SU-DHL-6 (cell line): ENCODE measurements at regions not wholly inside any gene's neighbourhood (a gene's known extent, or its start where the extent isn't known, plus 50 kb on each side); places are given as distances from the start of the nearest gene placed in this dataset.

ENCODE experiments used
- H2AFZ ChIP-seq: fragments of 200-600 bp; sonication (generic); 2 replicates; pipeline ENCODE4 v1.6.1; 2014; ENCODE audit warnings: low read depth, mild to moderate bottlenecking, moderate library complexity, mixed read lengths, antibody characterized with exemption, low read length; ENCODE audit not compliant: severe bottlenecking
- H3F3A ChIP-seq: fragments of 200-600 bp; shearing (Covaris generic); 2 replicates; pipeline ENCODE4 v1.6.0; 2016; ENCODE audit warnings: antibody characterized with exemption, mild to moderate bottlenecking; ENCODE audit not compliant: insufficient read depth
- H3K27ac ChIP-seq: fragments of 200-600 bp; sonication (generic); 2 replicates; pipeline ENCODE4 v1.5.1; 2016; ENCODE audit warnings: low read depth, mild to moderate bottlenecking, low read length, moderate library complexity, mixed read lengths
- H3K27me3 ChIP-seq: fragments of 200-600 bp; sonication (generic), shearing (Covaris generic); 2 replicates; pipeline ENCODE4 v1.6.0; 2014; ENCODE audit warnings: mild to moderate bottlenecking, low read length
- H3K36me3 ChIP-seq: fragments of 200-600 bp; sonication (generic); 2 replicates; pipeline ENCODE4 v1.6.1; 2014; ENCODE audit warnings: mild to moderate bottlenecking, low read length, mixed read lengths
- H3K4me2 ChIP-seq: fragments of 300-600, 200-600 bp; shearing (Covaris generic), sonication (generic); 2 replicates; pipeline ENCODE4 v1.6.0; 2014; ENCODE audit warnings: low read length, low read depth, mild to moderate bottlenecking; ENCODE audit not compliant: poor library complexity, severe bottlenecking
- H3K4me3 ChIP-seq: fragments of 200-600 bp; sonication (generic); 2 replicates; pipeline ENCODE4 v1.5.1; 2014; ENCODE audit warnings: antibody characterized with exemption, low read length, mild to moderate bottlenecking, mixed read lengths; ENCODE audit not compliant: insufficient read depth, poor library complexity, severe bottlenecking
- H3K79me2 ChIP-seq: fragments of 200-600 bp; sonication (generic); 2 replicates; pipeline ENCODE4 v1.6.1; 2014; ENCODE audit warnings: mild to moderate bottlenecking, low read length, moderate library complexity; ENCODE audit not compliant: insufficient read depth
- H3K9ac ChIP-seq: fragments of 200-600 bp; sonication (generic); 2 replicates; pipeline ENCODE4 v1.7.0; 2014; ENCODE audit warnings: mild to moderate bottlenecking, low read length
- H3K9me2 ChIP-seq: fragments of 200-600 bp; sonication (generic); replicated peaks from 2 replicates; pipeline ENCODE4 v1.6.1; 2014; ENCODE audit warnings: low read length; ENCODE audit not compliant: insufficient read depth
- H3K9me3 ChIP-seq: fragments of 200-600 bp; sonication (generic); 2 replicates; pipeline ENCODE4 v1.6.1; 2014; ENCODE audit warnings: low read length, mixed read lengths; ENCODE audit not compliant: insufficient read depth
- H4K20me1 ChIP-seq: fragments of 200-600 bp; sonication (generic); 2 replicates; pipeline ENCODE4 v1.6.1; 2014; ENCODE audit warnings: low read depth, mild to moderate bottlenecking, antibody characterized with exemption, low read length, moderate library complexity, mixed read lengths
- CTCF ChIP-seq: fragments of 200-600 bp; sonication (generic); IDR thresholded peaks from one replicate; pipeline ENCODE4 v1.5.1; 2017; ENCODE audit warnings: antibody characterized with exemption, mild to moderate bottlenecking, low read length, moderate library complexity; ENCODE audit not compliant: insufficient read depth, poor library complexity, severe bottlenecking
- EZH2phosphoT487 ChIP-seq: fragments of 200-600 bp; sonication (generic), shearing (Covaris generic); conservative IDR thresholded peaks from 2 replicates; pipeline ENCODE4 v1.6.1; 2018; ENCODE audit warnings: mild to moderate bottlenecking, antibody characterized with exemption, low read length, moderate library complexity, mixed read lengths

DNA sequence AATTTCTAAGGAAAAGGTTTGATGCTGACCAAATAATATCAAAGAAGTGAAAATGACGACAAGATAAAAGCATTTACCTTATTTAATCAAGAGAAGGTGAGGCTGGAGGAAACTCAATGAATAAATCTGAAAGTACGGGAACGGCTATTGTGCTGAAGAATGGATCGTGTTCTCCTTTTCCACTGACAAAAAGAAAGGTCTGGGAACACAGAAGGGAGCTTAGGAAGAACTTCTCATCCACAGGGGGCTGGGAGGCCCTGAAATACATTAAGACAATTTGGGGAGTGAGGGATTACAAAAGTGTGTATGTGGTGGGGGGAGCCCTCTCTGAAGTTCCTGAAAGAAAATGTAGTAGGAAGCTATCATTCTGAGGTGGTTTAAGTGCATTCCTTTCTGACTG is 582.3 kb downstream of the SLC4A3 start:
- Histone ChIP-seq H2AFZ (no peak overlapping the region), H3K4me2 (no peak overlapping the region), H3F3A (no peaks in the 10 kb centered on the region), H4K20me1 (no peaks in the 10 kb centered on the region), H3K9me2 (no peaks in the 10 kb centered on the region), H3K4me3 (no peak overlapping the region), H3K9me3 (no peaks in the 10 kb centered on the region), H3K27ac (no peak overlapping the region), H3K36me3 (no peaks in the 10 kb centered on the region), H3K79me2 (no peaks in the 10 kb centered on the region), H3K27me3 (no peaks in the 10 kb centered on the region), H3K9ac (no peak overlapping the region)
- TF ChIP-seq EZH2phosphoT487 (no peak), CTCF (no peak)

DNA sequence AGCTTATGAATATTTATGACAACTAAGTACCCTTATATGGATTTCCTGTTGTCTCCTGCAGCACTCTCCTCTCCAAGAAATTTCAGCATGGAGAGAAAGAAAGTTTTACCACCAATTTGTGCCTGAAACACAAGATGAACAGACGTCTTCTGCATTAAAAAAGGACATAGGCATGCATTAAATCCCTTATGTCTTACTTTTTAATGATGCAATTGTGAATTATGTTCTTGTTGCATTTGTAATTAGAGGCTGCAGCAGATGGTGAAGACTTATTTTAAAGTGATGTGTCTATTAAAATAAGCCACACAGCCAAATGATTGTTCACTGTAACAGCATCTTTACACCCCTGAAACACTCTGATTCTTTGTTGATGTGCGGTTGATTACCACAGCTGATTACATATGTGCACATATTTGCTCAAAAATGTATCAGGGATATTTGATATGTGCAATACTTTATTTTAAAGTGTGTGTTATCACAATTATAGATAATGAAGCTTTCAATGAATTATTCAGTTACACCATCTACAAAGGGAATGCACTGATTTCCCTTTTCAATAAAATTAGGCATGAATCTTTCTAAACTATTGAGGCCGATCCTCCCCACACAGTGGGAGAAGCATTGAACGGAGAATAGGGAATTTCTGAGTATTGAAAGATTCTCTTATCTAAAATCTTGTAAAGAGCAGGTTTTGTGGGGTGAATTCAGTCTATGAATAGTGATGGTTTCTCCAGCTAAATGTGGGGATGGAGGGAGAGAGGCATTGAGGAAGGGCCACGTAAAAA is 585.1 kb downstream of the SLC4A3 start:
- no peaks in the 10 kb centered on the region for H3K9me2 ChIP-seq
- no peak overlapping the region for H3K9ac ChIP-seq
- no peaks in the 10 kb centered on the region for H4K20me1 ChIP-seq

DNA sequence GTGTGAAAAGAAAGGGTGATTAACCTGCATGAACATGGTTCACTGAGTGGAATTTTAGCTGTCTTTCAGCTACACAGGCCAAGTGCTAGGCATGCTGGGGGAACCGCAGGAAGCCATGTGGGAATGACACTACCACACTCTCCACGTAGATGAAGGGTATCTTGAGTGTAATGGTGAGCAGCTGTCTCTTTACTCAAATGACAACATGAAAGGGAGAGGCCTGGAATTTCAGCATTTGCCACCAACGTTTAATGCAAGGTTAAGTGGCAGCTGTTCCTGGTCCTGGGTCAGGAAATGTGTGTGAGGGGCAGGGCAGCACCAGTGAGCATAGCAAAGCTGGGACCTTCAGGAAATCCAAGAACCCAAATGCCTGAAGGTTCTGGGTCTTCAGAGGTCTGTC is 588.4 kb downstream of the SLC4A3 start:
- H3K27me3 ChIP-seq: no peaks in the 10 kb centered on the region
- H3K4me2 ChIP-seq: no peak overlapping the region
- no peaks in the 10 kb centered on the region for H3K9me2 ChIP-seq
- H3K9me3 ChIP-seq: no peaks in the 10 kb centered on the region
- TF ChIP-seq EZH2phosphoT487 (no peak), CTCF (no peak)
- no peaks in the 10 kb centered on the region for H3K79me2 ChIP-seq
- no peaks in the 10 kb centered on the region for H3K36me3 ChIP-seq
- no peaks in the 10 kb centered on the region for H3F3A ChIP-seq
- H4K20me1 ChIP-seq: no peaks in the 10 kb centered on the region
- H3K4me3 ChIP-seq: no peak overlapping the region
- H2AFZ ChIP-seq: no peak overlapping the region
- no peak overlapping the region for H3K9ac ChIP-seq
- H3K27ac ChIP-seq: no peak overlapping the region

More for the DNA sequence above, 585.1 kb downstream of the SLC4A3 start:
- Histone ChIP-seq H3K27me3 (no peaks in the 10 kb centered on the region), H3K4me2 (no peak overlapping the region), H3K27ac (no peak overlapping the region), H2AFZ (no peak overlapping the region), H3K4me3 (no peak overlapping the region), H3K36me3 (no peaks in the 10 kb centered on the region), H3F3A (no peaks in the 10 kb centered on the region), H3K9me3 (no peaks in the 10 kb centered on the region), H3K79me2 (no peaks in the 10 kb centered on the region)
- TF ChIP-seq CTCF (no peak), EZH2phosphoT487 (no peak)
